Ovary (tissue), 3 donors: ENCODE measurements at regions not wholly inside any gene's neighbourhood (a gene's known extent, or its start where the extent isn't known, plus 50 kb on each side); places are given as distances from the start of the nearest gene placed in this dataset.

Experiments used
- CTCF ChIP-seq, 3 donors: fragments of 450-650 bp in 2 of 3; fragments of 200-600 bp in 1 of 3; IDR thresholded peaks; one replicate each; pipeline versions ENCODE4 v1.5.1 to v1.8.0; 2016 to 2022; ENCODE audit warnings: antibody characterized with exemption in 3 of 3, mild to moderate bottlenecking in 1 of 3
- EP300 ChIP-seq: sonication (generic); formaldehyde crosslinking; IDR thresholded peaks from one replicate; pipeline ENCODE4 v1.6.1; 2017; ENCODE audit warnings: antibody characterized with exemption
- POLR2A ChIP-seq: fragments of 450-650 bp; IDR thresholded peaks from one replicate; pipeline ENCODE4 v1.6.1; 2017; ENCODE audit warnings: antibody characterized with exemption, mild to moderate bottlenecking, moderate library complexity
- donor health status: DM: no; HTN: no; CAD: no.

- TF ChIP-seq CTCF (IDR thresholded peaks at IDR 0.05): no peak
- no peak for TF ChIP-seq POLR2A
- TF ChIP-seq EP300: no peak
Observed at GRCh38 chr6:145451029-145451428, 284.3 kb downstream of the EPM2A start.
